ENCODE measurements at regions not wholly inside any gene's neighbourhood (a gene's known extent, or its start where the extent isn't known, plus 50 kb on each side); places are given as distances from the start of the nearest gene placed in this dataset.

GRCh38 chr15:69797615-69798014 is 300.1 kb downstream of the TLE3 start:
- no peaks in the 10 kb centered on the region for H3K36me3 ChIP-seq (replicated peaks; ENCODE audit: insufficient read depth, low read length)
- no peaks in the 10 kb centered on the region for H3K79me2 ChIP-seq (ENCODE audit: low read length)
- TF ChIP-seq CTCF (IDR thresholded peaks at IDR 0.05; ENCODE audit: low read length) (no peak), EZH2phosphoT487 (IDR thresholded peaks at IDR 0.05; ENCODE audit: low read length) (no peak), EZH2 (optimal IDR thresholded peaks at IDR 0.05; ENCODE audit: low read depth, low read length) (no peak)
- no peaks in the 10 kb centered on the region for H3K9me2 ChIP-seq (replicated peaks; ENCODE audit: insufficient read depth, low read length)
- H2AFZ ChIP-seq (ENCODE audit: low read length), result no peak overlapping the region
- H3K9me3 ChIP-seq (replicated peaks; ENCODE audit: insufficient read depth, low read length), result no peaks in the 10 kb centered on the region
- H3K4me2 ChIP-seq (ENCODE audit: low read depth, low read length), result no peak overlapping the region
- H3F3A ChIP-seq (ENCODE audit: insufficient read depth, low read length), result no peaks in the 10 kb centered on the region
- no peaks in the 10 kb centered on the region for H4K20me1 ChIP-seq (ENCODE audit: insufficient read depth, low read length)
- no peaks in the 10 kb centered on the region for H3K27me3 ChIP-seq (replicated peaks; ENCODE audit: insufficient read depth, low read length)
- peaks cover 8% of the 10 kb centered on the region; the same call in 1 of the 2 replicates for H3K4me1 ChIP-seq (ENCODE audit: low read length)
- DNase-seq, result no peak
- no peak overlapping the region for H3K4me3 ChIP-seq (ENCODE audit: low read length)
- H3K27ac ChIP-seq (ENCODE audit: low read length), result no peak overlapping the region
- no peak overlapping the region for H3K9ac ChIP-seq (ENCODE audit: low read length)

- Histone ChIP-seq H3K9ac (ENCODE audit: low read length) (no peak overlapping the region), H3K27ac (ENCODE audit: low read length) (no peak overlapping the region), H3K4me2 (ENCODE audit: low read depth, low read length) (no peak overlapping the region), H3K9me2 (replicated peaks; ENCODE audit: insufficient read depth, low read length) (no peaks in the 10 kb centered on the region), H3K27me3 (replicated peaks; ENCODE audit: insufficient read depth, low read length) (no peaks in the 10 kb centered on the region), H3K9me3 (replicated peaks; ENCODE audit: insufficient read depth, low read length) (no peaks in the 10 kb centered on the region), H3F3A (ENCODE audit: insufficient read depth, low read length) (no peaks in the 10 kb centered on the region), H2AFZ (ENCODE audit: low read length) (no peak overlapping the region), H3K36me3 (replicated peaks; ENCODE audit: insufficient read depth, low read length) (no peaks in the 10 kb centered on the region), H4K20me1 (ENCODE audit: insufficient read depth, low read length) (no peaks in the 10 kb centered on the region), H3K4me1 (ENCODE audit: low read length) (peaks cover 8% of the 10 kb centered on the region; the same call in 1 of the 2 replicates), H3K79me2 (ENCODE audit: low read length) (no peaks in the 10 kb centered on the region), H3K4me3 (ENCODE audit: low read length) (no peak overlapping the region)
- no peak for DNase-seq
- TF ChIP-seq EZH2 (optimal IDR thresholded peaks at IDR 0.05; ENCODE audit: low read depth, low read length) (no peak), CTCF (IDR thresholded peaks at IDR 0.05; ENCODE audit: low read length) (no peak), EZH2phosphoT487 (IDR thresholded peaks at IDR 0.05; ENCODE audit: low read length) (no peak)
Measured at GRCh38 chr15:69798481-69799250, 299.1 kb downstream of the TLE3 start.

- H3K9ac ChIP-seq (ENCODE audit: low read length), result no peak overlapping the region
- DNase-seq, result no peak
- no peaks in the 10 kb centered on the region for H3K27me3 ChIP-seq (replicated peaks; ENCODE audit: insufficient read depth, low read length)
- no peaks in the 10 kb centered on the region for H3K9me3 ChIP-seq (replicated peaks; ENCODE audit: insufficient read depth, low read length)
- no peak overlapping the region for H3K4me3 ChIP-seq (ENCODE audit: low read length)
- H4K20me1 ChIP-seq (ENCODE audit: insufficient read depth, low read length), result no peaks in the 10 kb centered on the region
- no peaks in the 10 kb centered on the region for H3F3A ChIP-seq (ENCODE audit: insufficient read depth, low read length)
- no peaks in the 10 kb centered on the region for H3K79me2 ChIP-seq (ENCODE audit: low read length)
- no peak overlapping the region for H3K4me2 ChIP-seq (ENCODE audit: low read depth, low read length)
- H3K27ac ChIP-seq (ENCODE audit: low read length), result no peak overlapping the region
- no peaks in the 10 kb centered on the region for H3K36me3 ChIP-seq (replicated peaks; ENCODE audit: insufficient read depth, low read length)
- H3K9me2 ChIP-seq (replicated peaks; ENCODE audit: insufficient read depth, low read length), result no peaks in the 10 kb centered on the region
- no peaks in the 10 kb centered on the region for H3K4me1 ChIP-seq (ENCODE audit: low read length)
- TF ChIP-seq EZH2phosphoT487 (IDR thresholded peaks at IDR 0.05; ENCODE audit: low read length), result no peak
- TF ChIP-seq CTCF (IDR thresholded peaks at IDR 0.05; ENCODE audit: low read length), result no peak
- TF ChIP-seq EZH2 (optimal IDR thresholded peaks at IDR 0.05; ENCODE audit: low read depth, low read length), result no peak
- H2AFZ ChIP-seq (ENCODE audit: low read length), result no peak overlapping the region
Measured at GRCh38 chr15:69801144-69801543, 296.6 kb downstream of the TLE3 start.

Data from MM.1S (cell line).